Vagina (tissue), 2 donors: ENCODE measurements at regions not wholly inside any gene's neighbourhood (a gene's known extent, or its start where the extent isn't known, plus 50 kb on each side); places are given as distances from the start of the nearest gene placed in this dataset.
A peak's percentile ranks its signal among the peaks of the same experiment; 100 is the strongest.

ENCODE experiments used
- DNase-seq, 2 donors: peaks; one replicate each; pipeline ENCODE4 v3.0.0-alpha.2; 2017; ENCODE audit errors: extremely low spot score in 2 of 2
- H3K27ac ChIP-seq: fragments of 200-600 bp; sonication (generic); one replicate; pipeline ENCODE4 v1.5.1; 2019
- H3K27me3 ChIP-seq: fragments of 200-600 bp; sonication (generic); one replicate; pipeline ENCODE4 v1.5.1; 2019
- H3K36me3 ChIP-seq, 2 donors: fragments of 200-600 bp; sonication (generic); one replicate each; pipeline ENCODE4 v1.5.1; 2017 to 2019
- H3K4me1 ChIP-seq: fragments of 200-600 bp; sonication (generic); one replicate; pipeline ENCODE4 v1.5.1; 2019
- H3K4me3 ChIP-seq, 2 donors: fragments of 200-600 bp; sonication (generic); 1 replicate in 1 of 2; 2 replicates in 1 of 2; pipeline ENCODE4 v1.5.1; 2016 to 2019
- H3K9me3 ChIP-seq: fragments of 200-600 bp; sonication (generic); one replicate; pipeline ENCODE4 v1.5.1; 2019
- POLR2A ChIP-seq, 2 donors: fragments of 450-650 bp; IDR thresholded peaks; one replicate each; pipeline ENCODE4 v1.6.1; 2017; ENCODE audit warnings: antibody characterized with exemption in 2 of 2, mild to moderate bottlenecking in 2 of 2, moderate library complexity in 2 of 2
- POLR2AphosphoS5 ChIP-seq, 2 donors: sonication (generic); formaldehyde crosslinking; IDR thresholded peaks; one replicate each; pipeline ENCODE4 v1.9.0; 2017; ENCODE audit warnings: antibody characterized with exemption in 2 of 2, mild to moderate bottlenecking in 2 of 2, low read depth in 1 of 2; ENCODE audit not compliant: insufficient read depth in 1 of 2
- intact Hi-C: fragments of 100-400 bp; cut with DNase I; formaldehyde crosslinking; loops from one replicate; pipeline ENCODE4 v1.15.1; 2023
- TF ChIP-seq, protein P1 (sequence below), 3 experiments: fragments of 450-650 bp in 2 of 3; fragments of 200-600 bp in 1 of 3; sonication (generic) in 1 of 3; IDR thresholded peaks; one replicate each; pipeline ENCODE4 v1.5.1; 2017 to 2019; ENCODE audit warnings: antibody characterized with exemption in 3 of 3, mild to moderate bottlenecking in 2 of 3, moderate library complexity in 2 of 3

DNA sequence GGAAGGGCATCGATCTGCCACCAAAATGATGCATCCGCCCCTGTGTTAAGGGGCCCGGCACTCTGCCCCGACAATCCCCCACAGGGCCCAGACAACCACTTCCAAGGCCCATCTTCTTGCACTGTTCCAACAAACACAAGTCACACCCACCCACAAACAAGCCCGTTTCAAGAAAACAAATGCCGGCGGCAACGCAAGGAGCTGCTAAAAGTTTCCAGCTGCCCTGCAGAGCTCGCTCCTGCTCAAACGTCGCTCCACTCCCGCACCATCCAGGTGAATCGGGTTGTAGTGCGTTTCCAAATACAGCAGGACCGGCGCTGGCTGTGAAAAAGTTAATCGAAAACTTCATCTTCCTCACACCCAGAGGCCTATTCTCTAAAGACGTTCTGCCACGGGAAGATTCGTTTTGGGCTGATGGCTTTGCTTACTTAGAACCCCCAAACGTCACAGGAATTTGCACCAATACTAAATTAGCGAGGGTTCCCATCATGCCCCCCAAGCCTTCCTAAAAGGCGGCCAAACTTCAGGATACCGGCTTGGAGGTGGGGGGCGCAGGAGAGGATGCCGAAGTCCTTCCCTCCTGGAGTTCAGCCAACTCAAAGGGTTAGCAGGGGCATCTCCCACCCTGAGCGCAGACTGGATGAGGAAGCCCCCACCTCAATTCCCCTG is 107.4 kb upstream of the DOCK9 start:
- no peaks in the 10 kb centered on the region for H3K36me3 ChIP-seq
- H3K27me3 ChIP-seq: no peaks in the 10 kb centered on the region
- H3K9me3 ChIP-seq: no peaks in the 10 kb centered on the region
- intact Hi-C loops: no loop called here
- peak overlapping the region; percentile 81 for H3K27ac ChIP-seq
- TF ChIP-seq, protein P1, sequence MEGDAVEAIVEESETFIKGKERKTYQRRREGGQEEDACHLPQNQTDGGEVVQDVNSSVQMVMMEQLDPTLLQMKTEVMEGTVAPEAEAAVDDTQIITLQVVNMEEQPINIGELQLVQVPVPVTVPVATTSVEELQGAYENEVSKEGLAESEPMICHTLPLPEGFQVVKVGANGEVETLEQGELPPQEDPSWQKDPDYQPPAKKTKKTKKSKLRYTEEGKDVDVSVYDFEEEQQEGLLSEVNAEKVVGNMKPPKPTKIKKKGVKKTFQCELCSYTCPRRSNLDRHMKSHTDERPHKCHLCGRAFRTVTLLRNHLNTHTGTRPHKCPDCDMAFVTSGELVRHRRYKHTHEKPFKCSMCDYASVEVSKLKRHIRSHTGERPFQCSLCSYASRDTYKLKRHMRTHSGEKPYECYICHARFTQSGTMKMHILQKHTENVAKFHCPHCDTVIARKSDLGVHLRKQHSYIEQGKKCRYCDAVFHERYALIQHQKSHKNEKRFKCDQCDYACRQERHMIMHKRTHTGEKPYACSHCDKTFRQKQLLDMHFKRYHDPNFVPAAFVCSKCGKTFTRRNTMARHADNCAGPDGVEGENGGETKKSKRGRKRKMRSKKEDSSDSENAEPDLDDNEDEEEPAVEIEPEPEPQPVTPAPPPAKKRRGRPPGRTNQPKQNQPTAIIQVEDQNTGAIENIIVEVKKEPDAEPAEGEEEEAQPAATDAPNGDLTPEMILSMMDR (IDR thresholded peaks at IDR 0.05): no peak
- TF ChIP-seq POLR2AphosphoS5 (IDR thresholded peaks at IDR 0.05; ENCODE audit: insufficient read depth in 1 of 2, low read depth in 1 of 2) (no peak), POLR2A (IDR thresholded peaks at IDR 0.05) (no peak)
- peaks cover 25% of the 10 kb centered on the region for H3K4me1 ChIP-seq
- DNase-seq: no peak
- H3K4me3 ChIP-seq: peak overlapping the region; percentile 70 to 91

DNA sequence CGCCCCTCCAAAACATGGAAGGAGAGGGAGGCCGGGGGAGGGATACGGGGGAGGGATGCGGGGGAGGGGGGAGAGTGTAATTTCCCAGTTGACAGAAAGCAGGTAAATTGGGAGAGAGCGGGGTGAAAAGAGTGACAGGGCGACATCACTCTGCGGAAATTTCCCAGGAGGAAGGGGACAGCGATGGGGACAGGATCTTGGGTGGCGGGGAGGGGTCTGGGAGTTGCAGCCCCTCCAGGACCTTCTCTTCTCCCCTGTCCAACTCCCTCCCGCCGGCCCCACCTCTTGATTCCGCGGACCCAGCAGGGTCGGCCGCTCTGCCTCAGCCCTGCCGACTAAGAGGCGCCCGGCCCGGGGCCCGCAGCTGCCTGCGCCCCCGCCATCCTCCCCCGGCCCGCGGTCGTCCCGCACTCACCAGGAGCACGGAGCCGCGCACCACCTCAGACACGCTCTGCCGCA is 108.0 kb upstream of the DOCK9 start:
- Histone ChIP-seq H3K4me3 (peak overlapping the region; percentile 70 to 91), H3K27ac (peak overlapping the region; percentile 81), H3K27me3 (no peaks in the 10 kb centered on the region), H3K36me3 (no peaks in the 10 kb centered on the region), H3K9me3 (no peaks in the 10 kb centered on the region), H3K4me1 (peaks cover 25% of the 10 kb centered on the region)
- DNase-seq: no peak
- intact Hi-C loops: no loop called here
- TF ChIP-seq, protein P1 (IDR thresholded peaks at IDR 0.05): no peak
- TF ChIP-seq POLR2AphosphoS5 (IDR thresholded peaks at IDR 0.05; ENCODE audit: insufficient read depth in 1 of 2, low read depth in 1 of 2): no peak
- TF ChIP-seq POLR2A (IDR thresholded peaks at IDR 0.05): no peak

DNA sequence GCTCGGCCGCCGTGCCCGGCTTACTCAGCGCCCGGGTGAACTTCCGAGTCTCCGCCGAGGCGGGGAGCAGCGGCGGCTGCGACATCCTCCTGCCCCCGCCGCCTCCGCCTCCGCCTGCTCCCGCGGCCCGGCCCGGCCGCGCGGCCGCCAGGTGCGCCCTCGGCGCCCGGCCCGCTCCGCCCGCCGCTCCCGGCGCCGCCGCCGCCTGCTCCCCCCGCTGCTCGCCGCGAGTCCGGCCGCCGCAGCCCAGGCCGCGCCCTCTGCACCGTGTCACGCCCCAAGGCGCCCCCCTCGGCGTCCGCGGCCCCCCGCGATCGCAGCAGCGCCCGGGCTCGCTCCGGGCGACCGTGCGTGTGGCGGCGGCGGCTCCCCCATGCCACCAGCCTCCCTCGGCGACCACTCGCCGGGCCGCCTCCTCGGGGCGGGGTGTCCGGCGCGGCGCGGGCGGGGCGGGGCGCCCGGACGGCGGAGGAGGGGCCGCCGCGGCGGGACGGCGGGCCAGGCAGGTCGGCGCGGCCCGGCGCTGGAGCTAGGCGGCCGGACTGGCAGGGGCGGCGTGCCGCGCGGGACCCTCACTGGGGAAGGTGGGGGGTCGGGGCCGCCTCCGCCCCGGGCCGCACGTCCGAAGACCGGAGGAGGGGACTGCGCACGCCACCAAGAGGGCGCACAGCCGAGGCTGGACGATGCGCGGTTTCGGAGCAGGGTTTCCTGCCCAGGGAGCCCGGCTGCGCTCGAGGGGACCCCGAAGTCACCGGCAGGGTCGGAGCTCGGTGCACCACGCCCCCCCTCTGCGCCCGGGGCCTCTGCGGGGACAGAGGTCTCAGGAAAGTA is 108.6 kb upstream of the DOCK9 start:
- Histone ChIP-seq H3K4me3 (peak overlapping the region; percentile 70 to 91), H3K27me3 (no peaks in the 10 kb centered on the region), H3K9me3 (no peaks in the 10 kb centered on the region), H3K36me3 (no peaks in the 10 kb centered on the region), H3K27ac (peak overlapping the region; percentile 98), H3K4me1 (peaks cover 25% of the 10 kb centered on the region)
- no peak for DNase-seq
- intact Hi-C loops: no loop called here
- TF ChIP-seq POLR2AphosphoS5 (IDR thresholded peaks at IDR 0.05; ENCODE audit: insufficient read depth in 1 of 2, low read depth in 1 of 2) (no peak), POLR2A (IDR thresholded peaks at IDR 0.05) (peak in 1 of 2 donors; percentile 45)
- TF ChIP-seq, protein P1 (IDR thresholded peaks at IDR 0.05): no peak

DNA sequence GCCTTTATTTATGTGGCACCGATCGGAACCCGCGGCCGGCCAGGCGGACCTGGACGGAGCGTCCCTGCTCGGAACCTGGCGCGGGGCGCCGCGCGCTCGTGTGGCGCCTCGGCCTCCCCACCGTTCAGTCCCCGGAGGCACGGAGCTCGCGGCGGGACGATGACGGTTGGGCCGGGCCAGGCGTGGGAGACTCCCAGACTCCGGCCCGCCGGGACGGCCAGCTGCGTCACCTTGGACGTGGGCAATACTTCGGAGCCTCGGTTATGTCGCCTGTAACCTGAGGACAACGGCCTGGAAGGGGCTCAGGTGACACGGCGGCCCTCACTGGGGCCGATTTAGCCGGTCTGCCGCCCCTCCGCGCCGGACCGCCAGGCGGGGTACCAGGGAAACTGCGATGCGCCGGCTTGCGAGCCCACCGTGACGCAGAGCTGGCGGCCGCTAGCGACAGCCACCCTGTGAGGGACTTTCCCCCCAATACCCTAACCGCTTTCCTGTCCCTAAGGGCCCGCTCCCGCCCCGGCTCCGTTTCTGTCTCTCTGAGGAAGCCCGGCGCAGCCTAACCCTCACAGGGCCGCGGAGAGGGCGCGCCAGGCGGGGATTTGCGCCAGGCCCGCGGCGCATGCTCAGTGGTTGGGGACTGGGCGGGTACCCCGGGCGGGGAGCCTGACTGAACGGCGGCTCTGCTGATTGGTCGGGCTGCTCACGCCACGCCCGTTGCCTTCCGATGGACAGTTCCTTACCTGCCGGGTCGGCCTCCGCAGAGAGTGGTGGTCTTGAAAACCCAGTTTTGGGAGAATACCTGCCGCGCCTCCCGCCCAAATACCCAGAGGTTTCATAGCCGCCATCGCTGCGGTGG is 109.5 kb upstream of the DOCK9 start:
- intact Hi-C loops: no loop called here
- TF ChIP-seq, protein P1 (IDR thresholded peaks at IDR 0.05): peak in 1 of 3 experiments; percentile 35
- TF ChIP-seq POLR2AphosphoS5 (IDR thresholded peaks at IDR 0.05; ENCODE audit: insufficient read depth in 1 of 2, low read depth in 1 of 2) (peak; percentile 87 to 97), POLR2A (IDR thresholded peaks at IDR 0.05) (peak in 1 of 2 donors; percentile 82)
- peak overlapping the region; percentile 70 to 91 for H3K4me3 ChIP-seq
- no peaks in the 10 kb centered on the region for H3K9me3 ChIP-seq
- H3K27me3 ChIP-seq: no peaks in the 10 kb centered on the region
- H3K4me1 ChIP-seq: peaks cover 25% of the 10 kb centered on the region
- H3K36me3 ChIP-seq: no peaks in the 10 kb centered on the region
- peak in 1 of 2 donors; percentile 92 for DNase-seq
- peak overlapping the region; percentile 98 for H3K27ac ChIP-seq
